Caco-2 (cell line): ENCODE measurements at regions not wholly inside any gene's neighbourhood (a gene's known extent, or its start where the extent isn't known, plus 50 kb on each side); places are given as distances from the start of the nearest gene placed in this dataset.

Experiments used
- BruUV-seq: library from RNA; stranded (reverse); fragments of 400-500 nt; replicated peaks from 2 replicates; lab custom pipeline; 2021; lab: Mats Ljungman, UMichigan
- CTCF ChIA-PET: fragments of 300-600 bp; sonication (Branson Sonifier 250); formaldehyde crosslinking; loops from one replicate; lab custom pipeline; 2022; ENCODE audit warnings: antibody characterized with exemption; lab: Charles Lee
- POLR2A ChIA-PET: fragments of 300-600 bp; sonication (Branson Sonifier 250); formaldehyde crosslinking; loops from one replicate; lab custom pipeline; 2022; ENCODE audit warnings: antibody characterized with exemption; lab: Charles Lee
- DNase-seq, 2 experiments: peaks; one replicate each; pipeline versions ENCODE4 v3.0.0 to v3.0.0-alpha.2; 2020 to 2022
- H3K27me3 ChIP-seq: replicated peaks from 2 replicates; pipeline ENCODE4 v1.6.0; 2011; ENCODE audit warnings: low read length; ENCODE audit not compliant: control insufficient read depth, insufficient read depth
- H3K36me3 ChIP-seq: 2 replicates; pipeline ENCODE4 v1.5.1; 2011; ENCODE audit warnings: low read length; ENCODE audit not compliant: control insufficient read depth, insufficient read depth
- H3K4me1 ChIP-seq: fragments of 250-450 bp; sonication (Bioruptor Pico); 2 replicates; pipeline ENCODE4 v1.5.1; 2020; ENCODE audit warnings: mild to moderate bottlenecking
- H3K4me3 ChIP-seq: 2 replicates; pipeline ENCODE4 v1.5.1; 2011; ENCODE audit warnings: low read depth, mild to moderate bottlenecking, control low read depth, low read length
- H3K9me3 ChIP-seq: fragments of 250-450 bp; sonication (Bioruptor Pico); 2 replicates; pipeline ENCODE4 v1.5.1; 2020; ENCODE audit warnings: mild to moderate bottlenecking, moderate library complexity
- H3K27ac Mint-ChIP-seq: one replicate; pipeline ENCODE4 v1.8.0; 2022; ENCODE audit warnings: mixed read lengths; ENCODE audit not compliant: unreplicated experiment
- H3K27me3 Mint-ChIP-seq: one replicate; pipeline ENCODE4 v1.8.0; 2022; ENCODE audit warnings: mixed read lengths; ENCODE audit not compliant: insufficient read depth, unreplicated experiment
- H3K36me3 Mint-ChIP-seq: one replicate; pipeline ENCODE4 v1.8.0; 2022; ENCODE audit warnings: mild to moderate bottlenecking, mixed read lengths; ENCODE audit not compliant: insufficient read depth, unreplicated experiment
- H3K4me1 Mint-ChIP-seq: one replicate; pipeline ENCODE4 v1.8.0; 2022; ENCODE audit warnings: low read depth, mixed read lengths; ENCODE audit not compliant: unreplicated experiment
- H3K4me3 Mint-ChIP-seq: one replicate; pipeline ENCODE4 v1.8.0; 2022; ENCODE audit warnings: mild to moderate bottlenecking, moderate library complexity, mixed read lengths; ENCODE audit not compliant: unreplicated experiment
- H3K9me3 Mint-ChIP-seq: one replicate; pipeline ENCODE4 v1.8.0; 2022; ENCODE audit warnings: mixed read lengths; ENCODE audit not compliant: unreplicated experiment
- intact Hi-C: fragments of 100-400 bp; cut with micrococcal nuclease; formaldehyde crosslinking; loops from one replicate; pipeline ENCODE4 v1.10.0; 2022; ENCODE audit not compliant: unreplicated experiment
- TF ChIP-seq, protein P1 (sequence below), 2 experiments: fragments of 200-600 bp in 1 of 2; IDR thresholded peaks; 1 replicate in 1 of 2; 2 replicates in 1 of 2; pipeline versions ENCODE4 v1.5.1 to v1.8.0; 2011 to 2022; ENCODE audit warnings: antibody characterized with exemption in 1 of 2, control low read depth in 1 of 2, inconsistent platforms in 1 of 2, low read depth in 1 of 2, low read length in 1 of 2, mild to moderate bottlenecking in 1 of 2, moderate library complexity in 1 of 2; ENCODE audit not compliant: insufficient read depth in 1 of 2, severe bottlenecking in 1 of 2, unreplicated experiment in 1 of 2

DNA sequence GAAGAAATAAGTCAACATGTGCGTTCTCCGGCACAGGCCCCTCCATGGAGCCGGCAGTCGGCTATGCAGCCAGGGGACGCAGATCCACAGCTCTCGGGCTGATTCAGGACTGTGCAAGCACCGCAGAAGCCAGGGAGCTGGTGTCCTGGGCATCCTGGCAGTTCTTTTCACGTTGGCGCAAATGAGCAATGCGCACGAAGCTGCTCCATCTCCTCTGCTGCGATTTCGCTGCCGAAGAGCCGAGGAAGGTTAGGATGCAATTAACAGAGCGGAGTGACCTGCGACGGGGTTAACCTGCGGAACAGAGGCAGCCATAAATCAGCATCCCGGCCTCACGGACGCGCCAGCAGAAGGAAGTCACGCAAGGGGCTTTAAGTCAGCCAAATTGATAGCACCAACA, 107.1 kb upstream of the POU3F3 start:
- Mint-ChIP-seq H3K4me3 (no peak overlapping the region), H3K27ac (no peak overlapping the region), H3K27me3 (peaks cover 23% of the 10 kb centered on the region), H3K36me3 (no peaks in the 10 kb centered on the region), H3K4me1 (no peaks in the 10 kb centered on the region), H3K9me3 (no peaks in the 10 kb centered on the region)
- DNase-seq, result no peak
- intact Hi-C loops, result no loop called here
- ChIA-PET CTCF (no interaction called here), POLR2A (no interaction called here)
- no peak overlapping the region for H3K4me3 ChIP-seq
- no TSS peak for BruUV-seq
- H3K36me3 ChIP-seq, result no peaks in the 10 kb centered on the region
- TF ChIP-seq, protein P1, sequence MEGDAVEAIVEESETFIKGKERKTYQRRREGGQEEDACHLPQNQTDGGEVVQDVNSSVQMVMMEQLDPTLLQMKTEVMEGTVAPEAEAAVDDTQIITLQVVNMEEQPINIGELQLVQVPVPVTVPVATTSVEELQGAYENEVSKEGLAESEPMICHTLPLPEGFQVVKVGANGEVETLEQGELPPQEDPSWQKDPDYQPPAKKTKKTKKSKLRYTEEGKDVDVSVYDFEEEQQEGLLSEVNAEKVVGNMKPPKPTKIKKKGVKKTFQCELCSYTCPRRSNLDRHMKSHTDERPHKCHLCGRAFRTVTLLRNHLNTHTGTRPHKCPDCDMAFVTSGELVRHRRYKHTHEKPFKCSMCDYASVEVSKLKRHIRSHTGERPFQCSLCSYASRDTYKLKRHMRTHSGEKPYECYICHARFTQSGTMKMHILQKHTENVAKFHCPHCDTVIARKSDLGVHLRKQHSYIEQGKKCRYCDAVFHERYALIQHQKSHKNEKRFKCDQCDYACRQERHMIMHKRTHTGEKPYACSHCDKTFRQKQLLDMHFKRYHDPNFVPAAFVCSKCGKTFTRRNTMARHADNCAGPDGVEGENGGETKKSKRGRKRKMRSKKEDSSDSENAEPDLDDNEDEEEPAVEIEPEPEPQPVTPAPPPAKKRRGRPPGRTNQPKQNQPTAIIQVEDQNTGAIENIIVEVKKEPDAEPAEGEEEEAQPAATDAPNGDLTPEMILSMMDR (IDR thresholded peaks at IDR 0.05; ENCODE audit: insufficient read depth in 1 of 2, low read depth in 1 of 2, low read length in 1 of 2, severe bottlenecking in 1 of 2, unreplicated experiment in 1 of 2), result no peak
- no peaks in the 10 kb centered on the region for H3K4me1 ChIP-seq
- no peaks in the 10 kb centered on the region for H3K9me3 ChIP-seq
- no peaks in the 10 kb centered on the region; the same call in none of the 2 replicates for H3K27me3 ChIP-seq

- peaks cover 21% of the 10 kb centered on the region for H3K27me3 Mint-ChIP-seq
- no peaks in the 10 kb centered on the region for H3K4me1 Mint-ChIP-seq
- H3K9me3 Mint-ChIP-seq, result no peaks in the 10 kb centered on the region
- CTCF ChIA-PET, result no interaction called here
- TF ChIP-seq, protein P1 (IDR thresholded peaks at IDR 0.05; ENCODE audit: insufficient read depth in 1 of 2, low read depth in 1 of 2, low read length in 1 of 2, severe bottlenecking in 1 of 2, unreplicated experiment in 1 of 2), result no peak
- DNase-seq, result no peak
- H3K4me3 Mint-ChIP-seq, result no peak overlapping the region
- intact Hi-C loops, result no loop called here
- Histone ChIP-seq H3K4me3 (no peak overlapping the region), H3K27me3 (no peaks in the 10 kb centered on the region; the same call in none of the 2 replicates), H3K9me3 (no peaks in the 10 kb centered on the region), H3K4me1 (no peaks in the 10 kb centered on the region), H3K36me3 (no peaks in the 10 kb centered on the region)
- no peak overlapping the region for H3K27ac Mint-ChIP-seq
- POLR2A ChIA-PET, result no interaction called here
- no TSS peak for BruUV-seq
- H3K36me3 Mint-ChIP-seq, result no peaks in the 10 kb centered on the region
Measured at GRCh38 chr2:104749856-104750460, 104.0 kb upstream of the POU3F3 start.

DNA sequence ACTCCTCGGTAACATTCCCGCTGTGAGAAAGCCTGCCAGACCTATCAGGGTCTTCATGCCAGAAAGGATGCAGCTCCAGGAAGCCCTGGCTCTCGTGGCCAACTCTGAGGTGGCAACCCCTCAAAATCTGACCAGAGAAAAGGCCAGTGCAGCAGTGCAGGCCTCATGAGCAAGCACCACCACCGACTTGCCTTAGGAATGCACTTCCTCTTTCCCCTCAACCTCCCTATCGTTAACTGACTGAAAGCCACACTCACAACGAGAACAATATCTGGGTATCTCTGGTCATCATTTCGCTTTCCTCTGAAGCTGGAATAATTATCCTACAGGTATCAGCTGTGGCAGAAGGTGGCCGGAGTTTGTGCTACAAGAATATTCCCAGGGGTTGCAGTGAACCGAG, 101.4 kb upstream of the POU3F3 start:
- H3K4me1 ChIP-seq, result no peaks in the 10 kb centered on the region
- ChIA-PET POLR2A (no interaction called here), CTCF (no interaction called here)
- Mint-ChIP-seq H3K4me1 (no peaks in the 10 kb centered on the region), H3K27me3 (peaks cover 23% of the 10 kb centered on the region), H3K9me3 (no peaks in the 10 kb centered on the region), H3K27ac (no peak overlapping the region), H3K36me3 (no peaks in the 10 kb centered on the region), H3K4me3 (no peak overlapping the region)
- H3K27me3 ChIP-seq, result no peaks in the 10 kb centered on the region; the same call in 1 of the 2 replicates
- no peaks in the 10 kb centered on the region for H3K9me3 ChIP-seq
- TF ChIP-seq, protein P1 (IDR thresholded peaks at IDR 0.05; ENCODE audit: insufficient read depth in 1 of 2, low read depth in 1 of 2, low read length in 1 of 2, severe bottlenecking in 1 of 2, unreplicated experiment in 1 of 2), result no peak
- no peaks in the 10 kb centered on the region for H3K36me3 ChIP-seq
- intact Hi-C loops, result no loop called here
- DNase-seq, result no peak
- no peak overlapping the region for H3K4me3 ChIP-seq
- no TSS peak for BruUV-seq
